GM13977 (cell line): ENCODE measurements at regions not wholly inside any gene's neighbourhood (a gene's known extent, or its start where the extent isn't known, plus 50 kb on each side); places are given as distances from the start of the nearest gene placed in this dataset.

ENCODE experiments used
- DNase-seq: peaks from one replicate; pipeline ENCODE4 v3.0.0; 2012; ENCODE audit warnings: low spot score
- in situ Hi-C: fragments of 300-500 bp; cut with MboI; formaldehyde crosslinking; loops from one replicate; pipeline ENCODE4 v1.12.0; 2022; ENCODE audit warnings: low sequenced_read_pairs, low pct_unique_long_range_greater_than_20kb, mixed read lengths, inconsistent platforms; ENCODE audit not compliant: unreplicated experiment
- TF ChIP-seq, protein P1 (sequence below): IDR thresholded peaks from 2 replicates; pipeline ENCODE4 v1.5.1; 2012; ENCODE audit warnings: mild to moderate bottlenecking, control low read depth; ENCODE audit not compliant: insufficient read depth; ENCODE audit errors: extremely low read depth, missing control alignments

DNA sequence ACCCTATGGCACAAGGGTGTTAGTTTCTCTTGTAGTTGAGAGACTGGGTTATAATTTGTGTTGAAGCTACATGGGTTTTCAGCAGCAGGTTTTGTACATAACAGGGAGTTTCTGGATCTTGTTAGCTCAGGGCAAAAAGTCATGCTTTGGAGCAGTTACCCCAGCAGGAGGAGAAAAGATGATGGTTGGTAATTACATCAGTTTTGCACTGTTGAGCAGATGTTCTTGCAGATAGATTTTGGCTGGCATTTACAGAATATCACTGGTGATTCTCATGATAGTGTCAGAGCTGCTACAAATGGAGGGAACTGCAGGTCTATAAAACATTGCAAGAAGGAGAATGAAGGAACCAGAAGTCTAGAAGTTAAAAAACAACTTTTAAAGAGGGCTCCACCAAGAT lies 215.2 kb upstream of the ATP5MC3 start:
- no peak for DNase-seq
- TF ChIP-seq, protein P1, sequence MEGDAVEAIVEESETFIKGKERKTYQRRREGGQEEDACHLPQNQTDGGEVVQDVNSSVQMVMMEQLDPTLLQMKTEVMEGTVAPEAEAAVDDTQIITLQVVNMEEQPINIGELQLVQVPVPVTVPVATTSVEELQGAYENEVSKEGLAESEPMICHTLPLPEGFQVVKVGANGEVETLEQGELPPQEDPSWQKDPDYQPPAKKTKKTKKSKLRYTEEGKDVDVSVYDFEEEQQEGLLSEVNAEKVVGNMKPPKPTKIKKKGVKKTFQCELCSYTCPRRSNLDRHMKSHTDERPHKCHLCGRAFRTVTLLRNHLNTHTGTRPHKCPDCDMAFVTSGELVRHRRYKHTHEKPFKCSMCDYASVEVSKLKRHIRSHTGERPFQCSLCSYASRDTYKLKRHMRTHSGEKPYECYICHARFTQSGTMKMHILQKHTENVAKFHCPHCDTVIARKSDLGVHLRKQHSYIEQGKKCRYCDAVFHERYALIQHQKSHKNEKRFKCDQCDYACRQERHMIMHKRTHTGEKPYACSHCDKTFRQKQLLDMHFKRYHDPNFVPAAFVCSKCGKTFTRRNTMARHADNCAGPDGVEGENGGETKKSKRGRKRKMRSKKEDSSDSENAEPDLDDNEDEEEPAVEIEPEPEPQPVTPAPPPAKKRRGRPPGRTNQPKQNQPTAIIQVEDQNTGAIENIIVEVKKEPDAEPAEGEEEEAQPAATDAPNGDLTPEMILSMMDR: no peak
- in situ Hi-C loops: no loop called here

DNA sequence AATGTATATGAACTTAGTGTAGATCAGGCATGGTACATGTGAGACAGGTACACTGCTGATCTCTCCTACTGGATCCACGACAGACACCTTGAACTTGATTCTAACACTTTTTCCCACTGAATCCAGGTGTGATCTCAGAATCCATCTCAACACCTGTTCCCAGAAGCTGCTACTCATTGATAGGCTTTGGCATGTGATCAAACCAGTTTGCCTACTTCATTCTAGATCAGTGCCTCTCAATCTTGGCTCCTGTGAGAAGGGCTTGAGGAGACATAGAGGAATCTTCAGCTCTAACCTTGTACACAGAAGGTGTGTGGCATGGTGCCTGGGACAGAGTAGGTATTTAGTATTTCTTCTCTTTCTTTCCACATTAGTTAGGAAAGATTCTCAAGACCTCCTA lies 212.3 kb upstream of the ATP5MC3 start:
- TF ChIP-seq, protein P1: no peak
- no peak for DNase-seq
- in situ Hi-C loops: no loop called here

DNA sequence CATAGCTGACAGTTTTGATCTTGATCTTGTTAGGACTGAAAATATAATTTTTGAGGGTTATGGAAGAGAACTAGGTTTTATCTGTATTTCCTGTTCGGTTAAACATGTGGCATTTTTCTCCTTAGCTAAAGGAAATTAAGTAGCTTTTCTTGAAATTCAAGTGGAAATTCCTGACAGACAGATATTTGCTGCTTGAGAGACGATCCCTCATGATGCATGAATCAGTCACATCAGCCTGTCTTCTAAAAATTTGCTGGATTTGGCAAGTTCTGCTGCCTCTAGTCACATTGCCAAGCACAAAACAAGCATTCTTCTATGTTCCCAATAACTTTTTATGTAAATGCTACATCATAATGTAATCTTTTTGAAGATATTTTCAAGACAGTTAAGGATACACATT lies 201.8 kb upstream of the ATP5MC3 start:
- TF ChIP-seq, protein P1: no peak
- in situ Hi-C loops: no loop called here
- DNase-seq: no peak

DNA sequence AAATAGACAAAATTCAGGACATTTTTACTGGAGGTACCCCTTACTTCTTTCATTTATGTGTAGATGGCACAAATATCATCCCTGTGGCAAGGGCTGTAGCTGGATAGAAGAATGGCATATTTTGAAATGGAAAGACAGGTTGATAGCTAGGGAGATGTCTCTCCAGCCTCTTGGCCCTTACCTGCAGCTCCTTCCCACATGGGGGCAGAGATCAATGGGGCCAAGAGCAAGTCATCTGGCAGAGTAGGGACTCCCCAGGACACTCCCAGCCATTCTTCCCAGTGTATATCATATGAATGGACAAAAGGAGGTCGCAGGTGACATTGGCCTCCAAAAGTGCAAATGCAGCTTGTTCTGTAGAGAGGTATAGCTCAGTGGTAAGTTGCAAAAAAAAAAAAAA lies 192.2 kb upstream of the ATP5MC3 start:
- TF ChIP-seq, protein P1: no peak
- in situ Hi-C loops: loop anchor here (25.0 kb wide), 1 partner anchor 739 kb away; the partner anchor contains the start of genes HOXD10, HOXD11 and HOXD9

DNA sequence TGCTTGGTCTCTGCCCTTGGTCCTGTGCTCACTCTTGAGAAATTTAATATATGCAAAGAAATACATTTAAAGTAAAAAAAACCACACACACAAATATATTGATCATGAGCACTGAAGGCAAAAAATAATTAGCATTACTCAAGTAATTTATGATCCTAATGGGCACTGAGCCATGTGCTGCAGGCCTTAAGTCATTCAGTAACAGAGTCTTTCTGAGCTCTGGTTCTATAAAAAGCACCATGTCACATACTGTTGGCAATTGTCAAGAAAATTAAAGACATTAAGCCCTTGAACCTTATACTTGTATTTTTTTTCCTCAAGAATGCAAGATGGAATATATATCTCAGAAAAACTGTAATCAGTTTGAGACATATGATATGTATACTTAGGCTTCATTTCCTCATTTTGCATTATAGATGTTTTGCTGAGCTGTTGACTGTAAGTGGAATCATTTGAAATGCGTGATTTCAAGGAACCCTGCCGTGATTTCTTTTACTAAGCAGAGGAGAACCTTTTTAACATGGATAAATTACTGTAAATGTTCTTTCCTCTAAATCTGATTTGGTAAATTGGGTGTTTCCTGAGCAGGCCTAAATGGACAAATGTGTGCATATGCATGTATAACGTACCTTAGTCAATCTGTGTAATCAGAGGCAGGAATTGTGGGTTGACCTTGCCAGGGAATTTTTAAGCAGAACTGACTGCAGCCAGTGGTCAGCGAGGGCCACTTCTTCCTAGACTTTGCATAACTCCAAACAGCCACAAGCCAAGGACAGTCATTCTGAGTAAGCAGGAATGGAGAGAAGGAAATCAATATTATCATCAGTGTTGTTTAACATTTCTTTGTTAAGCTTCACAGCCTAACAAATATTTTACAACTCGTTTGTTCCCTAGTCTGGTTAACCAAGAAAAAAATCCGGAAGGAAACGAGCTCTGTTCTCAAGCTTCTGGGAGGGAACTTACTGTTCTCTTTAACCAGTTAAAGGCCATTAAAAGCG lies 191.5 kb upstream of the ATP5MC3 start:
- in situ Hi-C loops: loop anchor here (25.0 kb wide), 1 partner anchor 739 kb away; the partner anchor contains the start of genes HOXD10, HOXD11 and HOXD9
- TF ChIP-seq, protein P1: no peak

More for the DNA sequence above, 192.2 kb upstream of the ATP5MC3 start:
- no peak for DNase-seq

DNA sequence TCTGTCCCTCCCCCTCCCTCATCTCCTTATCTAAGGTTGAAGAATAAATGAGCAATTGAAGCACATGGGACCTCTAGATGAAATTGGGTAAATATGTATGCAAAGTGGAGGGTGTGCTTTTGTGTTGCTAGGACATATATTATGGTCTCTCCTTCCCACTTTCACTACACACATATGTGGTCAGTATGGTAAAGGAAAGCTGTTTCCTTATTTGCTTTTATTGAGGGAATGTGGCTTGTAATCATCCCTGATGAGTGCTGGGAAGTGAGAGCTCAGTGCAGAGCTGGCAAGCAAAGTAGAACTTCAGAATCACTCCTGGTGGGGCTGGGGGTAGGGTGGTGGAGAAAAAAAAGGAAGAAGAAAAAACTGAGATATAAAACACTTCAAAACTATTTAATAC lies 189.9 kb upstream of the ATP5MC3 start:
- in situ Hi-C loops: loop anchor here (25.0 kb wide), 1 partner anchor 741 kb away; the partner anchor contains the start of genes HOXD10, HOXD11 and HOXD9
- DNase-seq: no peak
- TF ChIP-seq, protein P1: no peak

More for the DNA sequence above, 191.5 kb upstream of the ATP5MC3 start:
- no peak for DNase-seq
